ENCODE measurements at regions not wholly inside any gene's neighbourhood (a gene's known extent, or its start where the extent isn't known, plus 50 kb on each side); places are given as distances from the start of the nearest gene placed in this dataset.

GRCh38 chr4:140240237-140240636 is 86.3 kb upstream of the MAML3 start:
- H3K4me3 ChIP-seq (ENCODE audit: low read length): no peak overlapping the region
- H3K27me3 ChIP-seq (ENCODE audit: control insufficient read depth, insufficient read depth, low read length): no peaks in the 10 kb centered on the region
- H3K9me3 ChIP-seq (ENCODE audit: control insufficient read depth, low read length): no peaks in the 10 kb centered on the region
- no peak overlapping the region for H3K9ac ChIP-seq (ENCODE audit: low read length)
- H3K36me3 ChIP-seq (ENCODE audit: control insufficient read depth, insufficient read depth, low read length): no peaks in the 10 kb centered on the region
- peaks cover 53% of the 10 kb centered on the region for H3K4me1 ChIP-seq (ENCODE audit: control insufficient read depth, insufficient read depth, low read length)

- Histone ChIP-seq H3K9ac (ENCODE audit: low read length) (no peak overlapping the region), H3K36me3 (ENCODE audit: control insufficient read depth, insufficient read depth, low read length) (no peaks in the 10 kb centered on the region), H3K4me3 (ENCODE audit: low read length) (no peak overlapping the region), H3K9me3 (ENCODE audit: control insufficient read depth, low read length) (no peaks in the 10 kb centered on the region), H3K4me1 (ENCODE audit: control insufficient read depth, insufficient read depth, low read length) (peaks cover 54% of the 10 kb centered on the region), H3K27me3 (ENCODE audit: control insufficient read depth, insufficient read depth, low read length) (no peaks in the 10 kb centered on the region)
These were observed 85.3 kb upstream of the MAML3 start for GRCh38 chr4:140239311-140239710.

- peak overlapping the region; percentile 41 for H3K9ac ChIP-seq (ENCODE audit: low read length)
- no peaks in the 10 kb centered on the region for H3K36me3 ChIP-seq (ENCODE audit: control insufficient read depth, insufficient read depth, low read length)
- no peaks in the 10 kb centered on the region for H3K27me3 ChIP-seq (ENCODE audit: control insufficient read depth, insufficient read depth, low read length)
- no peaks in the 10 kb centered on the region for H3K9me3 ChIP-seq (ENCODE audit: control insufficient read depth, low read length)
- no peak overlapping the region for H3K4me3 ChIP-seq (ENCODE audit: low read length)
- H3K4me1 ChIP-seq (ENCODE audit: control insufficient read depth, insufficient read depth, low read length): peaks cover 54% of the 10 kb centered on the region
These were observed 84.5 kb upstream of the MAML3 start for GRCh38 chr4:140238351-140239056.

DNA sequence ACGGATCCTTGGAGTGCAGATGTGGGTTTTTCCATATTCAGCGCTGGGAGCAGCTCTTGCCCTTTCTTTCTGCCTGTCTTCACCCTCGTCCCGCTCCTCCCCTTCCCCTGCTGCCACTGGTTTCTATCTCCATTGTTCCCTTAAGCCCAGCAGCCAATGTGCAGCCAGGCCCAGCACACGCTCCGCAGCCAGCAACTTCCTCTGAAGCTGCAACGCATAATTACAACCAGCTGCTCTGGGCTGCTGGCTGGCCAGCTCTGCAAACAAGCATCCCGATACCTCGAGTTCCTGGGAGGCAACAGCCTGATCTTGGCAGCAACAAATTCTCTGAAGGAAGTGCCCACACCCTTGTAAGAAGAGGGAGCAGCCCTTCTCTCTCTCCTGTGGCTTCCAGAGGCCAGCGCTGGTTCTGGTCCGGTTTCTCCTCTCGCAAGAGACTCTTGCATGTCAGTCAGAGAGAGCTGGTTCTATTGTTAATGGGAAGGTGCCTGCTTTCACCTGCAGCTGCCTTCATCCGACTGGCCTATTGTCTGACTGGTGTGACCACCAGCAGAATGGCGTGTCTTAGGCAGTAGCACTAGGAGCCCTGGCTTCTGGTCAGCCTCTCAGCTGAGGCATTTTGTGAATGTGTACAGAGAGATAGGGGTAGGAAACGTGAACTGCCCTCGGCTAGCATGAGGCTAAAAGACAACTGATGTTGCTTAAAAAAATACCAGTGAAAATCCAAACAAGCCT is 83.8 kb upstream of the MAML3 start:
- no peaks in the 10 kb centered on the region for H3K9me3 ChIP-seq (ENCODE audit: control insufficient read depth, low read length)
- H3K4me1 ChIP-seq (ENCODE audit: control insufficient read depth, insufficient read depth, low read length): peaks cover 49% of the 10 kb centered on the region
- peak overlapping the region; percentile 41 for H3K9ac ChIP-seq (ENCODE audit: low read length)
- H3K4me3 ChIP-seq (ENCODE audit: low read length): no peak overlapping the region
- H3K27me3 ChIP-seq (ENCODE audit: control insufficient read depth, insufficient read depth, low read length): no peaks in the 10 kb centered on the region
- no peaks in the 10 kb centered on the region for H3K36me3 ChIP-seq (ENCODE audit: control insufficient read depth, insufficient read depth, low read length)

DNA sequence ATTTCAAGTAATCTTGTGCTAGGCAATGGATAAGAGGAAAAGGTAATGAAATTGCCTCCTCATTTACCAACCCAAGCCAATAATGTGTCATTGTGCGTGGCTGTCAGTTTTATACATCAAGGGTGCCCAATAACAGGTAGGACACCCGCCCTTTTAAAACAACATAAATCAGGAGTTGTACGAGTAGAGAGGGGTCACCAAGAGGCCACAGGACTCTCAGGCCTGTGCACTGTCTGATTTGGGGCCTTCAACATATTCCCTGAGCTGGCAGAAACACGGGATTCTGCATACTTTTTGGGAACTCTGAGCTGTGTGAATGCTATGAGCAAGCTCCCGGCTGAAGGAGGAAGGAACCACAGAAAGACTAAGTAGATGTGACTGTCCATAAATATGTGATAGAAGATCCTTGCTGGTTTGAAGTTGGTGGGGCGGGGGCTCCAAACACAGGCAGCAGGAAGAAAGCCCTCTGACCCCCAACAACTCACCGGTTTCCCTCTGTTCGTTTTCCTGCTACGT is 82.7 kb upstream of the MAML3 start:
- Histone ChIP-seq H3K27me3 (ENCODE audit: control insufficient read depth, insufficient read depth, low read length) (no peaks in the 10 kb centered on the region), H3K9ac (ENCODE audit: low read length) (peak overlapping the region; percentile 41), H3K4me1 (ENCODE audit: control insufficient read depth, insufficient read depth, low read length) (peaks cover 41% of the 10 kb centered on the region), H3K9me3 (ENCODE audit: control insufficient read depth, low read length) (no peaks in the 10 kb centered on the region), H3K4me3 (ENCODE audit: low read length) (no peak overlapping the region), H3K36me3 (ENCODE audit: control insufficient read depth, insufficient read depth, low read length) (no peaks in the 10 kb centered on the region)

- Histone ChIP-seq H3K4me3 (ENCODE audit: low read length) (no peak overlapping the region), H3K36me3 (ENCODE audit: control insufficient read depth, insufficient read depth, low read length) (no peaks in the 10 kb centered on the region), H3K27me3 (ENCODE audit: control insufficient read depth, insufficient read depth, low read length) (no peaks in the 10 kb centered on the region), H3K4me1 (ENCODE audit: control insufficient read depth, insufficient read depth, low read length) (peaks cover 41% of the 10 kb centered on the region), H3K9me3 (ENCODE audit: control insufficient read depth, low read length) (no peaks in the 10 kb centered on the region), H3K9ac (ENCODE audit: low read length) (no peak overlapping the region)
These were observed 80.7 kb upstream of the MAML3 start for GRCh38 chr4:140234697-140235060.

GRCh38 chr4:140233791-140234696 is 80.1 kb upstream of the MAML3 start:
- H3K9ac ChIP-seq (ENCODE audit: low read length): no peak overlapping the region
- H3K36me3 ChIP-seq (ENCODE audit: control insufficient read depth, insufficient read depth, low read length): no peaks in the 10 kb centered on the region
- H3K27me3 ChIP-seq (ENCODE audit: control insufficient read depth, insufficient read depth, low read length): no peaks in the 10 kb centered on the region
- H3K4me1 ChIP-seq (ENCODE audit: control insufficient read depth, insufficient read depth, low read length): peaks cover 45% of the 10 kb centered on the region
- no peak overlapping the region for H3K4me3 ChIP-seq (ENCODE audit: low read length)
- H3K9me3 ChIP-seq (ENCODE audit: control insufficient read depth, low read length): no peaks in the 10 kb centered on the region

DNA sequence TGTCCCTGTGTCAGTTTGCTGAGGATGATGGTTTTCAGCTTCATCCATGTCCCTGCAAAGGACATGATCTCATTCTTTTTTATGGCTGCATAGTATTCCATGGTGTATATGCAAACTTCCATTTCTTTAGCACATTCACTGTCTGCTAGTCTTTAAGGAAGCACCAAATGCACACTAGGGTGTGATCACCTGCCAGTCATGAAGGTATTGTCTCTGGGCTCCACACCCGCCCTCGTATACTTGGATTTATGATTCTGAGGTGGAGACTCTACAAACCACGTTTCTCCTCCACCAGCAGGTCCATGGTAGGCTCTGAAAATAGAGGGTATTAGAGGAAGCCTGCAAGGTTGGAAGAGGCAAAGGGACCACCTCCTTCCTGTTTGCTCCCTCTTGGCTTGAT is 75.9 kb upstream of the MAML3 start:
- Histone ChIP-seq H3K4me1 (ENCODE audit: control insufficient read depth, insufficient read depth, low read length) (peaks cover 31% of the 10 kb centered on the region), H3K27me3 (ENCODE audit: control insufficient read depth, insufficient read depth, low read length) (no peaks in the 10 kb centered on the region), H3K4me3 (ENCODE audit: low read length) (no peak overlapping the region), H3K36me3 (ENCODE audit: control insufficient read depth, insufficient read depth, low read length) (no peaks in the 10 kb centered on the region), H3K9me3 (ENCODE audit: control insufficient read depth, low read length) (no peaks in the 10 kb centered on the region), H3K9ac (ENCODE audit: low read length) (no peak overlapping the region)

- H3K9ac ChIP-seq (ENCODE audit: low read length): no peak overlapping the region
- H3K27me3 ChIP-seq (ENCODE audit: control insufficient read depth, insufficient read depth, low read length): no peaks in the 10 kb centered on the region
- no peaks in the 10 kb centered on the region for H3K36me3 ChIP-seq (ENCODE audit: control insufficient read depth, insufficient read depth, low read length)
- no peak overlapping the region for H3K4me3 ChIP-seq (ENCODE audit: low read length)
- peaks cover 18% of the 10 kb centered on the region for H3K4me1 ChIP-seq (ENCODE audit: control insufficient read depth, insufficient read depth, low read length)
- no peaks in the 10 kb centered on the region for H3K9me3 ChIP-seq (ENCODE audit: control insufficient read depth, low read length)
These were observed 73.3 kb upstream of the MAML3 start for GRCh38 chr4:140227286-140227685.

- no peak overlapping the region for H3K9ac ChIP-seq (ENCODE audit: low read length)
- H3K9me3 ChIP-seq (ENCODE audit: control insufficient read depth, low read length): no peaks in the 10 kb centered on the region
- H3K4me3 ChIP-seq (ENCODE audit: low read length): no peak overlapping the region
- H3K27me3 ChIP-seq (ENCODE audit: control insufficient read depth, insufficient read depth, low read length): no peaks in the 10 kb centered on the region
- H3K4me1 ChIP-seq (ENCODE audit: control insufficient read depth, insufficient read depth, low read length): peaks cover 11% of the 10 kb centered on the region
- no peaks in the 10 kb centered on the region for H3K36me3 ChIP-seq (ENCODE audit: control insufficient read depth, insufficient read depth, low read length)
These were observed 69.2 kb upstream of the MAML3 start for GRCh38 chr4:140223056-140223810.

GRCh38 chr4:140222171-140222570 is 68.2 kb upstream of the MAML3 start:
- Histone ChIP-seq H3K9ac (ENCODE audit: low read length) (no peak overlapping the region), H3K4me1 (ENCODE audit: control insufficient read depth, insufficient read depth, low read length) (peaks cover 3% of the 10 kb centered on the region), H3K27me3 (ENCODE audit: control insufficient read depth, insufficient read depth, low read length) (no peaks in the 10 kb centered on the region)

More at GRCh38 chr4:140222171-140222570, 68.2 kb upstream of the MAML3 start:
- Histone ChIP-seq H3K4me3 (ENCODE audit: low read length) (no peak overlapping the region), H3K9me3 (ENCODE audit: control insufficient read depth, low read length) (no peaks in the 10 kb centered on the region), H3K36me3 (ENCODE audit: control insufficient read depth, insufficient read depth, low read length) (no peaks in the 10 kb centered on the region)
